ENCODE measurements at regions not wholly inside any gene's neighbourhood (a gene's known extent, or its start where the extent isn't known, plus 50 kb on each side); places are given as distances from the start of the nearest gene placed in this dataset.
A peak's percentile ranks its signal among the peaks of the same experiment; 100 is the strongest.
"Not testable (repeated sequence)": the region's sequence is repeated elsewhere in the genome, so short reads cannot be mapped to it uniquely, and the experiment has no call there.

DNA sequence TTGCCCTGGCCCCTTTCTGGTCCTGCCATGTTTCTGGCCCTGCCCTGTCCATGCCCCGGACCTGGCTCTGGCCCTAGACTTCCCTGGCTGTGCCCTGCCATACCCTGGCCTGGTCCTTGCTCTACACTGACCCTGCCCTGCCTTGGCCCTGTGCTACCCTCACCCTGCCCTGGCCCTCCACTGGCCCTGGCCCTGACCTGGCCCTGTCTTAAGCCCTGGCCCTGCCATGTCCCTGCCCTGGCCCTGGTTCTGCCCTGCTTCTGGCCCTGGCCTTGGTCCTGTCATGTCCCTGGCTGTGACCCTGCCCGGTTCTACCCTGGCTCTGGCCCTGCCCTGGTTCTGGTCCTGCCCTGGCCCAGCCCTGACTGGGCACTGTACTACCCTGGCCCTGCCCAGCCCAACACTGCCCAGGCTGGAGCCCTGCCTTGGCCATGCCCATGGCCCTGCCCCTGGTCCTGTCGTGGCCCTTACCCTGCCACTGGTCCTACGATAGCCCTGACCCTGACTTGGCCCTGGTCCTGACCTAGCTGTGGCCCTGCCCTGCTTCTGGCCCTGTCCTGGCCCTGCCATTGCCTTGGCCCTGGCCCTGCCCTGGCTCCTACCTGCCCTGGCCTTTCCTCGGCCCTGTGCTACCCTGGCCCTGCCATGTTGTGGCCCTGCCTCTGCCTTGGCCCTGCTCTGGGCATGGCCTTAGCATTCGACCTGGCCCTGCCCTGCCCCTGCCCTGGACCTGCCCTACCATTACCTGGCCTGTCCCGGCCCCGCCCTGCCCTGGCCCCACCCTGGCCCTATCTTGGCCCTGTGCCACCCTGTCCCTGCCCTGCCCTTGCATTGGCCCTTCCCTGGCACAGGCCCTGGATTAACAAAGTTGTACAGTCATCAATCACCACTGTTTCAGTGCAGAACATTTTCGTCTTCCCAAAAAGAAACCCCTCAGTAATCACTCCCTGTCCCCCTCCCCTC is 223.5 kb downstream of the LIPI start:
- 4% methylated on average over 3 of the region's 9 CpGs for WGBS (ENCODE audit: insufficient coverage, low coverage, missing lambda C conversion rate)
- H3K27ac ChIP-seq (ENCODE audit: extremely low read depth, low read depth, low read length); H3K4me3 ChIP-seq; H3K27me3 ChIP-seq (ENCODE audit: control insufficient read depth in 2 of 2, insufficient read depth in 2 of 2, low read length in 2 of 2); H3K4me1 ChIP-seq (replicated peaks in 1 of 2; ENCODE audit: control insufficient read depth in 2 of 2, insufficient read depth in 2 of 2, low read length in 2 of 2); FAIRE-seq; H3K36me3 ChIP-seq (ENCODE audit: control insufficient read depth, insufficient read depth, low read length); BruUV-seq (replicated peaks); H3K9ac ChIP-seq (ENCODE audit: insufficient read depth in 1 of 2, low read depth in 2 of 2, low read length in 2 of 2); in situ Hi-C loops (cut with MboI); POLR2A ChIA-PET; intact Hi-C loops (cut with micrococcal nuclease); H2AFZ ChIP-seq (ENCODE audit: low read depth, low read length); H3K9me3 ChIP-seq (replicated peaks; ENCODE audit: control insufficient read depth, insufficient read depth, low read depth, low read length); CTCF ChIA-PET (ENCODE audit: low intra/inter-chr PET ratio); H3K79me2 ChIP-seq (ENCODE audit: control insufficient read depth, insufficient read depth, low read length); H3K4me2 ChIP-seq (ENCODE audit: insufficient read depth, low read length); H3K9me1 ChIP-seq (ENCODE audit: control insufficient read depth, insufficient read depth, low read length); H4K20me1 ChIP-seq (replicated peaks; ENCODE audit: control insufficient read depth, insufficient read depth, low read length): not testable (repeated sequence)
- peak in 1 of 4 experiments; percentile 2 for DNase-seq (ENCODE audit: extremely low read depth in 1 of 4, low spot score in 3 of 4)
- peak; percentile 12 for ATAC-seq

DNA sequence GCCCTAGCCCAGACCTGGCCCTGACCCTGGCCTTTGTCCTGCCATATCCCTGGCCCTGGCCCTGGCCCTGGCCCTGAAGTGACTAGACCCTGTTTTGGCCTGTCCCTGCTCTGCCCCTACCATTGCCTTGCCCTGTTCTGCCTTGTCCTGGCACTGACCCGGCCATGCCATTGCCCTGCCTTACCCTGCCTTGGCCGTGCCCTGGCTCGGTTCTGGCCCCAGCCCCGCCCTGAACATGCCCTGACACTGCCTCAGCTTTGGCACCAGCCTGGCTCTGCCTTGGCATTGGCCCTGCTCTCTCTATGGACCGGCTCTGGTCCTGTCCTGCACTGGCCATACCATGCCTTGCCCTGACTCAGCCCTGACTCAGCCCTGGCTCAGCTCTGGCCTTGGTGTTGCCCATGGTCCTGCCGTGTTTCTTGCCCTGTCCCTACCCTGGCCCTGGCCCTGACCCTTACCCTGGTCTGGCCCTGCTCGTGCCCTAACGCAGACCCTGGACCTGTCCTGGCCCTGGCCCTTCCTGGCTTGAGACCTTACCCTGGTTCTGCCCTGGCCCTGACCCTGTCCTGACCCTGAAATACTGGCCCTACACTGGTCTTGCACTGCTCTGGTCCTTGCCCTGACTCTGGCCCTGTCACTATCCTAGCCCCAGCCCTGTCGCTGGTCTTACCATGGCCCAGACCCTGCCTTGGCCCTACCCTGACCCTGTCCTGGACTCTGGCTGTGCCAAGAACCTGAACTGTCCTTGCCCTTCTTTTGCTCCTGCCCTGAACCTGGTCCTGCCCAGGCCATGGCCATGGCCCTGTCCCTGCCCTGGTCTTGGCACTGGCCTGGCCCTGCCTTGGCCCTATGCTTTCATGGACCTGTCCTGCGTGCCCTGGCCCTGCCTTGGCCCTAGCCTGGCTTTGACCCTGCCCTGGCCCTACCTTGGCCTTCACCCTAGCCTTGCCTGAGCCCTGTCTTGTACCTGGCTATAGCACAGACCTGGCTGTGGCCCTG is 224.6 kb downstream of the LIPI start:
- H3K9ac ChIP-seq (ENCODE audit: insufficient read depth in 1 of 2, low read depth in 2 of 2, low read length in 2 of 2); H3K4me2 ChIP-seq (ENCODE audit: insufficient read depth, low read length); FAIRE-seq; H3K27me3 ChIP-seq (ENCODE audit: control insufficient read depth in 2 of 2, insufficient read depth in 2 of 2, low read length in 2 of 2); H3K79me2 ChIP-seq (ENCODE audit: control insufficient read depth, insufficient read depth, low read length); H3K9me3 ChIP-seq (replicated peaks; ENCODE audit: control insufficient read depth, insufficient read depth, low read depth, low read length); H3K4me3 ChIP-seq; H3K4me1 ChIP-seq (replicated peaks in 1 of 2; ENCODE audit: control insufficient read depth in 2 of 2, insufficient read depth in 2 of 2, low read length in 2 of 2); in situ Hi-C loops (cut with MboI); intact Hi-C loops (cut with micrococcal nuclease); H3K9me1 ChIP-seq (ENCODE audit: control insufficient read depth, insufficient read depth, low read length); H4K20me1 ChIP-seq (replicated peaks; ENCODE audit: control insufficient read depth, insufficient read depth, low read length); H3K36me3 ChIP-seq (ENCODE audit: control insufficient read depth, insufficient read depth, low read length); H3K27ac ChIP-seq (ENCODE audit: extremely low read depth, low read depth, low read length); DNase-seq (ENCODE audit: extremely low read depth in 1 of 4, low spot score in 3 of 4); POLR2A ChIA-PET; CTCF ChIA-PET (ENCODE audit: low intra/inter-chr PET ratio); H2AFZ ChIP-seq (ENCODE audit: low read depth, low read length); BruUV-seq (replicated peaks): not testable (repeated sequence)
- WGBS (ENCODE audit: insufficient coverage, low coverage, missing lambda C conversion rate) = 3% methylated on average over 9 of the region's 10 CpGs
- peak; percentile 18 for ATAC-seq

- POLR2A ChIA-PET; H3K4me2 ChIP-seq (ENCODE audit: insufficient read depth, low read length); H3K27ac ChIP-seq (ENCODE audit: extremely low read depth, low read depth, low read length); H4K20me1 ChIP-seq (replicated peaks; ENCODE audit: control insufficient read depth, insufficient read depth, low read length); ATAC-seq; H3K9me3 ChIP-seq (replicated peaks; ENCODE audit: control insufficient read depth, insufficient read depth, low read depth, low read length); BruUV-seq (replicated peaks); H3K9me1 ChIP-seq (ENCODE audit: control insufficient read depth, insufficient read depth, low read length); H3K4me1 ChIP-seq (replicated peaks in 1 of 2; ENCODE audit: control insufficient read depth in 2 of 2, insufficient read depth in 2 of 2, low read length in 2 of 2); in situ Hi-C loops (cut with MboI); H3K9ac ChIP-seq (ENCODE audit: insufficient read depth in 1 of 2, low read depth in 2 of 2, low read length in 2 of 2); H3K79me2 ChIP-seq (ENCODE audit: control insufficient read depth, insufficient read depth, low read length); H3K27me3 ChIP-seq (ENCODE audit: control insufficient read depth in 2 of 2, insufficient read depth in 2 of 2, low read length in 2 of 2); intact Hi-C loops (cut with micrococcal nuclease); FAIRE-seq; H3K4me3 ChIP-seq; CTCF ChIA-PET (ENCODE audit: low intra/inter-chr PET ratio); H2AFZ ChIP-seq (ENCODE audit: low read depth, low read length); DNase-seq (ENCODE audit: extremely low read depth in 1 of 4, low spot score in 3 of 4); H3K36me3 ChIP-seq (ENCODE audit: control insufficient read depth, insufficient read depth, low read length): not testable (repeated sequence)
- WGBS (ENCODE audit: insufficient coverage, low coverage, missing lambda C conversion rate) = 7% methylated on average over 8 of the region's 9 CpGs
Observed at GRCh38 chr21:13985137-13985864, 225.5 kb downstream of the LIPI start.
